HG03025 (cell line): ENCODE measurements at regions not wholly inside any gene's neighbourhood (a gene's known extent, or its start where the extent isn't known, plus 50 kb on each side); places are given as distances from the start of the nearest gene placed in this dataset.
"Not testable (repeated sequence)": the region's sequence is repeated elsewhere in the genome, so short reads cannot be mapped to it uniquely, and the experiment has no call there.

Experiments
- ATAC-seq: cut with Tn5 transposase; IDR thresholded peaks from one replicate; pipeline ENCODE4 v1.9.1; 2021; ENCODE audit warnings: mild to moderate bottlenecking, moderate library complexity; ENCODE audit not compliant: unreplicated experiment, low FRiP score

- ATAC-seq, result no peak
Observed at GRCh38 chr5:168073991-168074800, 217.2 kb upstream of the WWC1 start.

DNA sequence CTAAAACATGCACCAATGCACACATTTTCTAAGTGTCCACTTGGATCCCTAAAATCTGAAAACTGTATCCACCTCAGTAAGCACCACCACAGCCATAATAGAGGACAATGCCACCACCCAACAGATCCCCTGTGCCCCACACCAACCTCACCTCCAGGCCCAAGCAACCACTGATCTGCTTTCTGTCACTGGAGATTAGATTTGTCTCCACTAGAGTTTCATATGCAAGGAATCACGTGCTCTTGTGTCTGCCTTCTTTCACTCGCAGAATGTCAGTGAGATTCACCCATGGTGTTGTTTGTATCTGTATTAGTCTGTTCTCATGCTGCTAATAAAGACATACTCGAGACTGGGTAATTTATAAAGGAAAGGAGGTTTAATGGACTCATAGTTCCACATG, 216.1 kb upstream of the WWC1 start:
- no peak for ATAC-seq

- ATAC-seq, result no peak
Observed at GRCh38 chr5:168076561-168076991, 214.9 kb upstream of the WWC1 start.

DNA sequence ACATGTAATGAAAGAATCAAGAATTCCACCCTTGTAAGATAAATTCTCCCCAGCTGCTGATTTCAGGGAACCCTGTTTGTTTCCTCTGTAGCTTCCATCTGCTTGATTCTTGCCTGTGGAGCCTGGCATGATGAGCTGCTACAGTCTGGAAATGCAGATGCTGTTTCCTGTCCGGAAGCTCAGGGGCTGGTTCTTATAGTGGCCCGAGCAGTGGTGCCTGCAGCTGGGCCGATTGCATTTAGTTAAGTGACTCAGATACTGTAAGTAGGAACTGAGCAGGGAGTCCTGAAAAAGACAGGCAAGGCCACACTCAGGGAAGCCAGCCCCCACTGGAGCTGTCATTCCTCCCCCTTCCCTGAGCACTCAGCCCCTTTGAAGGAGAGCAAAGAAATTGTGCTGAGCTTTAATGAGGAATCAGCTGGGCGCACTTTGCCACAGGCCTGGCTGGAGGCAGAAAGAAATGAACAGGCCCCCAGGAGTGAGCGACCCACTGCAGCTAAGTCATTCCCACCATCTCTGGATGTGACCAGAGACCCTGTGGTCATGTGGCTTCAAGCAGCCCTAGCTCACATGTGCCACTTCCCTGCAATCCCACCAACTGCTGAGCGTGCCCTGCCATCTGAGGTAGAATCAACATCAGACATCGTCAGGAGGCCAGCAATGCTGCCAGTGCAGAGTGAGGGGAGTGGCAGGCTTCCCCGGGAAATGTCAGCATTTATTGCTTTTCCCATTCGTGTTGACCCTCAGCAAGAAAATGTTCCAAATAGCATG, 206.0 kb upstream of the WWC1 start:
- no peak for ATAC-seq

DNA sequence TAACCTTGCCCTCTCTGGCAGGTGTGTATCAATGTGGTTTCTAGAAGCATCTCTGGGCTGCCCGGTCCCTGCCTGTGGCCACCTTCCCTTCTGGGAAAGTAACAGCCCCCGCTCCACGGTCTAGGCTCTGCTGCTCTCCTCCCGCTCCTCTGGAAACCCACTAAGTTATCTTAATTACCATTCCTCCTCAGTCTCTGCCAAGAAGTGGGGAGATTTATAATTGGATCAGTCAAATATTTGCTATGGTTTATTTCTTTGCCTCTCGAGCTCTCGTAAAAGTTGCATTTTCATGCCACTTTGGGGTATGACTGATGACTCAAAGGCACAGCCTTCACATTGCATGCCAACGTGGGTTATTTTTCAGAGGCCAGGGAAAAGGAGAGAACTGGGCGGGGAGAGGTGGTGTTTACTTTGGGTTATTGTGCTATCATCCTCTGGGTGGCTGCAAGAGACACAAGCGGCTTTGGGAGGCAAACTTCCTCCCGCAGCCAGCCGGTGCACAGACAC, 205.3 kb upstream of the WWC1 start:
- no peak for ATAC-seq

- ATAC-seq, result no peak
Observed at GRCh38 chr5:168086746-168087145, 204.7 kb upstream of the WWC1 start.

DNA sequence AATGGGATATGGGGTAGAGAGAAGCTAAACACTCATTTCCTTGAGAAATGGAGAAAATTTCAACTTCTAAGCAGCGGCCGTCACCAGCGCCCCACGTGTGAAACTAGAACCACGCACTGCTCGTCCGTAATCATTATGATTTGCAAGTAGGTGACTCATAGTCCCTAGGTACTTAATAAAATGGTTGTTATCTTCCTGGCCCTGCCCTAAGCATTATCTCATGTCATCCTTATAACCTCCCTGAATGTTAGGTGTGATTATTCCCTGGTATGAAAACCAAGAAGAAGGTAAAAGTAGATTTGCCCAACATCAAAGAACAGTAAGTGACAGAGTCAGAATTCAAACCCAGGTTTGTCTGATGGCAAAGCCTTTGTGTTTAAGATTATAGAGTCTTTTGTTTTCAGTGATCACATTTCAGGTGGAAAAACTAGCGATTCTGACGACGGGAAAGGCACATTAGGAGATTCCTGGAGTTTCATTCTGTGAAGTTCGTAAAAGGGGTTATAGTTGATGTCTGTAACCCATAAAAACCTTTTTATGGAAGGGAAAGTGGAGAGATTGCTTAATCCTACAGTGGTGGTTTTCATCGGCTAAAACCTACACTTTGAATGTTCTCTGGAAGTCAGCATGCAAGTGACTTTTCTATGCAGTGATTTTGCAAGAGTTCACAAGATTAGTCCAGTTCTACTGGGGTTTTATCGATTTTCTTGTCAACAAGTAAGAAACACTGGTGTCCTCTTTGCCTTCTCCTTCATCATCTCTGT, 202.9 kb upstream of the WWC1 start:
- no peak for ATAC-seq

DNA sequence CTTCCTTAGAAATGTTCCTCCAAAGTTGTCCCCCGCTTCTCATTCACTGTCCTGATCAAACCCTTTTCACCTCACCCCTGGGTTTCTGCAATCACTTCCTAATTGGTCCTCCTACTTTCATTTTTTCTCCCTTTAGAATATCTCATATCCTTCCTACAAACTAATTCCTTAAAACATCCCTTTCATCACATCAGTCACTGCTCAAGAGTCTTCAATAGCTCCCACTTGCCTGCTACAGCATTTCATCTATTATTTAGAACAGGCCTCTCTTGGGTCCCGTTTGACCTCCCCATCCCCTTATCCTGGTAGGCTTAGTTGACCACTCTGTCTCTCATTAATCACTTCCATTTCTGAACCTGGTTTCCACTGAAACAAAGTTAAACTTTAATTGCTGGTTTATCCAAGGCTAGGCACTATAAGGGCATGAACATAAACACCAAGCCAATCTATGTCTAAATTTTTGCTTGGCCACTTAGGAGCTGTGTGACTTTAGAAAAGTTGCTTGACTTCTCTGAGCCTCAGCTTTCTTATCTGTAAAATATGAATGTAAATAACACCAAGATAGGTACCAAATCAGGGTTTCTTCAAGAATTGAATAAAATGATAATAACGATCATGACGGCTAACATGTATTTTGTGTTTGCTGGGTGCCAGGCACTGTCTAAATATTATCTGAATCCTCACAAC, 202.1 kb upstream of the WWC1 start:
- ATAC-seq, result no peak

GRCh38 chr5:168092209-168093185, 198.9 kb upstream of the WWC1 start:
- no peak for ATAC-seq

GRCh38 chr5:168093200-168093910, 198.1 kb upstream of the WWC1 start:
- ATAC-seq, result no peak

- no peak for ATAC-seq
Observed at GRCh38 chr5:168096525-168096924, 194.9 kb upstream of the WWC1 start.

DNA sequence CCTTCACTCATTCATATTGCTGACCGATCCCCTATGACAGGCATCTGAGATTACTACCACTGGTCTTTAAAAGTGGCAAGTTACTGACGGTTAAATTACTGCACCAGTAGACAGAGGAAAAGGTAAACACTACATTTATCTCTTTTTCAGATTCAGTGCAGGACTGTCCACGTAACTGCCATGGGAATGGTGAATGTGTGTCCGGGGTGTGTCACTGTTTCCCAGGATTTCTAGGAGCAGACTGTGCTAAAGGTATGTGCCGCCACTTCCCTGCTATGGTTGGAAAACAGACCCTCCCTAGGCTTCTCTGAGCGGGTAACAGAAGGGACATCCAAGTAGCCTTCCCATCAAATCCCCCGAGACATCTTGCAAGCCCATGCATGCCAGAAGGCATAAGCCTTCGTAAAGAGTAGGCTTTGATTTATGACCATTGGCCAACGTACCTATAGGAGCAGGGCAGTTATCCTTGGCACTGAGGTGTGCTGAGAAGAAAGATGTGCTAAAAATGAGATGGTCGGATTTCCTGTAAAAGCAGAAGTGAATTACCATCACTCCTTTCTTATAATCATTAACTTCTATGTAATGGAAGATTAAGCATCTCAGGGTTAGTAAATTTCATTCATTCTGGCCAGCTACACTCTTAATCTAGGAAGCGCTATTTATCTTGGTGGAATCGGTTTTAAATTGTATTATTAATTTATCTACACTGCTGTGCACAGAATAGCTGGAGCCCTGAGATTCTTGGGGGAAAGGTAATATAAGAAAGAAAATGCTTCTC, 193.4 kb upstream of the WWC1 start:
- no peak for ATAC-seq

DNA sequence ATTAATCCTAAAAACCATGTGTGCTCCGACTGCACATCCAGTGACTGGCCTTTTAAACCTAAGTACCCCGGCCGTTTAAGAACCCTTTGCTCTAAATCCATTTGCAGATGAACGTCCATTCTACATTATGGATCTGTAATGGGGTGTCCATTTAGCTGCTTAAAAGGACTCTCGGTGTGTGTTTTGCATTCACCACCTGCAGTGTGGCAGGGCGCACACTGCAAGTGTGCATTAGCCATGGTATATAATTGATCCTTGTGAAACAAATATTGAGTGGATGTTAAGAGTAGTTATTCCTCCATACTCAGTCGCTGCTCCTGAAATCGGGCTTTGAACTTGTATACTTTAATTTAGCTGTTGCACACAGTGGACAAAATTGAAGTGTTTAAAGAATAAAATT, 190.1 kb upstream of the WWC1 start:
- ATAC-seq, result no peak

GRCh38 chr5:168103018-168103417, 188.4 kb upstream of the WWC1 start:
- ATAC-seq, result not testable (repeated sequence)

GRCh38 chr5:168104350-168104749, 187.1 kb upstream of the WWC1 start:
- no peak for ATAC-seq

DNA sequence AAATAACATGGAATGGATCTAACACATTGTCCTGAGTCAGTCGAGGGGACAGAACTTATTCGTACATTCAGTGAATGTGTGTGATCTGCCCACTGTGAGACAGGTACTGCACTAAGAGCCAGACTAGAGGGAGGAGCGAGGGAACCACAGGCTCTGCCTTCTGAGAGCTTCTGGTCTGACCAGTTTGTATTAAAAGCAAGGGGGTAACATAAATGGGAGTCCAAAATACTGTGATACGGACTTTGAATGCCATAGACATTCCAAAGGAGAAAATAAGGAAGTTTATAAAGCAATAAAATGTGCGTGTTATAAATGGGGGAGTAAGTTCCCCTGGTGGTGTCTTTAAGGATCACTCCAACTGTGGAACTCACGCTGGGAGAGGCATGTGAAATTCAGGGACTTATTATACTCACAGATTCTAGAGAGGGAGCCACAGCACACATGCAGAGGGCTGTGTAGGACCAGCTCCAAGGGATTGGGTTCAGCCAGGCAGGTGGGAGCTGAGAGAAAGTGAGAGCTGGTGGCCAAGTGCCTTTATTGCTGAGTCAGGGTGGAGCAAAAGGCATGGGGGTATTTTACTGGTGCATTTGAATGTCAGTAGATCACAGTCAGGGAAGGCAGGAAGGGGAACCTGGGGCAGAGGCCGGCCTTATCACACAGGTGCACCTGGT, 186.5 kb upstream of the WWC1 start:
- ATAC-seq, result no peak

GRCh38 chr5:168106008-168106761, 185.3 kb upstream of the WWC1 start:
- no peak for ATAC-seq
